HUES48 (cell line): ENCODE measurements at regions not wholly inside any gene's neighbourhood (a gene's known extent, or its start where the extent isn't known, plus 50 kb on each side); places are given as distances from the start of the nearest gene placed in this dataset.

Source experiments
- H3K27ac ChIP-seq: one replicate; pipeline ENCODE4 v1.7.0; 2013; ENCODE audit warnings: low read depth, low read length, inconsistent platforms
- H3K27me3 ChIP-seq: 2 replicates; pipeline ENCODE4 v1.6.1; 2013; ENCODE audit warnings: mild to moderate bottlenecking, low read length; ENCODE audit not compliant: control insufficient read depth, insufficient read depth
- H3K36me3 ChIP-seq: 2 replicates; pipeline ENCODE4 v1.6.1; 2013; ENCODE audit warnings: low read length; ENCODE audit not compliant: control insufficient read depth, insufficient read depth
- H3K4me1 ChIP-seq: 2 replicates; pipeline ENCODE4 v1.6.1; 2013; ENCODE audit warnings: mild to moderate bottlenecking, low read length; ENCODE audit not compliant: control insufficient read depth, insufficient read depth
- H3K4me3 ChIP-seq: 2 replicates; pipeline ENCODE4 v1.5.1; 2013; ENCODE audit warnings: mild to moderate bottlenecking, low read depth, low read length
- H3K9ac ChIP-seq: 2 replicates; pipeline ENCODE4 v1.6.1; 2013; ENCODE audit warnings: mild to moderate bottlenecking, low read depth, low read length, moderate library complexity
- H3K9me3 ChIP-seq: 2 replicates; pipeline ENCODE4 v1.6.1; 2013; ENCODE audit warnings: low read length; ENCODE audit not compliant: control insufficient read depth, insufficient read depth

DNA sequence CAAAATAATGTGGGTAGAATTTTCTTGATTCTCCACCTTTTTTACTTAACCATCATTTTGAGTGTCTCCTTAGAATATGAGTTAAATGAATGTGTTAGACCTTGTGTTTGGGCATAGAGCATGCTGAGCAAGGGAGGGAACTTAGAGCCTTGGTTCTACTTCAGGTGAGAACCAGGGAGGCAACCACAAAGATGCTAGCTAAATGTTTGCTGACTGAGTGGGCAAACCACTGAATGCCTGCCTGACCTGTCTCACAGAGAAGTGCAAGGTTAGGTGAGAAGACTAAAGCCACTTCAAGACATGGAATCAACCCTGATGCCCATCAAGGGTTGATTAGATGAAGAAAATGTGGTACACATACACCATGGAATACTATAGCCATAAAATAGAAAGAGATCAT lies 242.6 kb upstream of the ZNF32 start:
- Histone ChIP-seq H3K9me3 (no peaks in the 10 kb centered on the region), H3K4me3 (no peak overlapping the region), H3K4me1 (no peaks in the 10 kb centered on the region), H3K9ac (no peak overlapping the region), H3K27ac (no peak overlapping the region), H3K36me3 (no peaks in the 10 kb centered on the region), H3K27me3 (no peaks in the 10 kb centered on the region)

DNA sequence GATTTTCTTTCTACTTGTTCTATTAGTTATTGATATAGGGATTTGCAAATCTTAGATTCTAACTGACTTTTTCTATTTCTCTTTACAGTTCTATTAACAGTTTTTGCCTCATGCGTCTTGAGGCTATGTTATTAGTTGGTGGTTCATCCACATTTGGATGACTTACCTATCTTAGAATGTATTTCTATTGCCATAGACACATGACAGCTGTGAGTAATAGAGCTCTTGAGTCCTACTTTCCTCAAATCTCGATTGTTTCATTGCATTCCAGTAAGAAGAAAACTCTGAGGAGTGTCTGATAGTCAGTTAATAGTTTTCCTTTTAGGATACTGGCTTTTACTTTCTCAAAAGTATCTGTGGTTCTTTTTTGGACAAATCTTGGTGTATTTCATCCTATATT lies 241.4 kb upstream of the ZNF32 start:
- no peak overlapping the region for H3K27ac ChIP-seq
- no peak overlapping the region for H3K9ac ChIP-seq
- H3K4me3 ChIP-seq: no peak overlapping the region
- H3K4me1 ChIP-seq: no peaks in the 10 kb centered on the region
- no peaks in the 10 kb centered on the region for H3K36me3 ChIP-seq
- H3K27me3 ChIP-seq: no peaks in the 10 kb centered on the region
- H3K9me3 ChIP-seq: no peaks in the 10 kb centered on the region

DNA sequence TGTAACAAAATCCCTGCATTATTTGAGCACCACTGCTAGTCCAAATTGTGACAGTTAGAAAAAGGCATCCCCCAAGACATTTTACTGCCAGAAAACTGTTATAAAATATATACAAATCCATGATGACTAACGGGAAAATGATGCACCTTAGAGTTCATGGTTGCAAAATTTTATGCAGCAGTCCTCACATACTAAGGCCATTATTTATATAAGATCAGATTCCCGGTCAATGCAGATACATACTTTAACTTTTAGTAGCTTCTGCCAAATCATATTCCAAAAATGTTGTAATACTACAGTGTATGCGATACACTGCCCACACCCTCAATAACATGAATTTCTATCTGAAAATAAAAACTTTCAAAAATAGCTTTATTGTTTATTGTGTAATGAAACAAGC lies 239.9 kb upstream of the ZNF32 start:
- no peaks in the 10 kb centered on the region for H3K9me3 ChIP-seq
- no peaks in the 10 kb centered on the region for H3K27me3 ChIP-seq
- no peaks in the 10 kb centered on the region for H3K4me1 ChIP-seq
- no peaks in the 10 kb centered on the region for H3K36me3 ChIP-seq
- H3K27ac ChIP-seq: no peak overlapping the region
- H3K4me3 ChIP-seq: no peak overlapping the region
- no peak overlapping the region for H3K9ac ChIP-seq

DNA sequence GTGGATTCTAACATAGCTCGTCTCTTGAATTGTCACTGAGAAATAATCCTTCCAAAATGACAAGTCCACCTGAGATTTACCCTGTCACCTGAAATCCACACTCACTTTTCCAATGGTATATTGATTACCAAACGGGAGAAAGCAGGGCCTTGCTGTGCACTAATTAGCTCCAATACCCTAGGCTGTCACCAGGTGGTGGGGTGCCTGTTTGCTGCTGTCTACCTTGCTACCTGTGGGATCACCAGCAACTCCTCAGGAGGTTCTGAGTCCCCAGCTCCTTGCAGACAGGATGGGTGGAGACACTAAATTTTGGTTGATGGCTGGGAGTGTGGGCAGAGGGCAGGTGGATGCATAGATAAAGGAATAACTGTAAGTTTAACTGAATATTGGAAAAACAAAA lies 237.2 kb upstream of the ZNF32 start:
- H3K9ac ChIP-seq: no peak overlapping the region
- H3K27ac ChIP-seq: no peak overlapping the region
- no peak overlapping the region for H3K4me3 ChIP-seq
- H3K4me1 ChIP-seq: no peaks in the 10 kb centered on the region
- H3K9me3 ChIP-seq: no peaks in the 10 kb centered on the region
- H3K36me3 ChIP-seq: no peaks in the 10 kb centered on the region
- H3K27me3 ChIP-seq: no peaks in the 10 kb centered on the region

DNA sequence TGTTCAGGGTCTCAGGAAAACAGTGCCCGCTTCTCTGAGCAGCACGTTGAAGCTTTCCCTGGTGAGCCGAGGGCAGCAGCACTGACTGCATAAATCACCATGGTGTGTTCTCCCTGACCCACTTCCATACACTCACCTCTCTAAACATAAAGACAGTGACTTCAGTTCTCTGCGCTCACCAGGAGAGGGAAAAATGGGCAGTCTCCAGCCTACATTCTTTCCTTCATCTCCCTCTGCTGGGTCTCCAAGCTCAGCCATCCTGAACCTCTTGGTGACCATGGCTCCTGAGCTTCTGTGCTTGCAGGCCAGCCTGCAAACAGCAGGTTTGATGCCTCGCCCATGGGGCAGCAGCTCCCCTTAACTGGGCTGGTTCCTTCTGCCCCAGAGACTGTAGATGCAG lies 236.6 kb upstream of the ZNF32 start:
- no peak overlapping the region for H3K27ac ChIP-seq
- H3K4me1 ChIP-seq: no peaks in the 10 kb centered on the region
- no peaks in the 10 kb centered on the region for H3K9me3 ChIP-seq
- H3K36me3 ChIP-seq: no peaks in the 10 kb centered on the region
- H3K27me3 ChIP-seq: no peaks in the 10 kb centered on the region
- H3K4me3 ChIP-seq: no peak overlapping the region
- H3K9ac ChIP-seq: no peak overlapping the region

DNA sequence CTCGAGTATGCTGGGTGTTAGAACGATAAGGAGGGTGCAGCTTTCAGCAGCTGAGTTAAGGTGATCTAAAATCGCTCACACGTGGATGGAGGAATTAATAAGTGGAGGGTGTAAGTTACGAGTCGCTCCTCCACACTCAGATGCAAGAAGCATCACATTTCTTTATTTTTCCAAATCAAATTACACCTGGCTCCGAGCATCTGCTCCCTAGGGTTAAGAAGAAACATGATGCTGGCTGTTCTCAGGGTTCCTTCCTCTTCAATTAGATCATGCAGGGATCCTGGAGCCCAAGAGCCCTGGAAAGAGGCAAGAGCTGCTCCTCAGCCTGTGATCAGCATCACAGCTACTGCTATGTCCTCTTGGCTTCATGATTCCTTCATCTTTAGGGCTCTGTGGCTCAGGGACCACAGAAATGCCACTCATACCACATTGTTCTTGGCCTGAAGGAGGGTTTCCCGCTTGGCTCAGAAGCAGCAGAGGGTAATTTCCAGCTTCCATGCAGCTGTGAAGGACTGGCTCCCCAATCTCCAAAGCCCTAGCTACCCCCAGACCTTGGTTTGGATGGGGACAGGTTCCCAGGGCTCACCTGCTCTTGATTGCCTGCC lies 235.9 kb upstream of the ZNF32 start:
- H3K27ac ChIP-seq: no peak overlapping the region
- no peaks in the 10 kb centered on the region for H3K27me3 ChIP-seq
- H3K36me3 ChIP-seq: no peaks in the 10 kb centered on the region
- no peak overlapping the region for H3K4me3 ChIP-seq
- no peak overlapping the region for H3K9ac ChIP-seq
- H3K4me1 ChIP-seq: no peaks in the 10 kb centered on the region
- H3K9me3 ChIP-seq: no peaks in the 10 kb centered on the region

DNA sequence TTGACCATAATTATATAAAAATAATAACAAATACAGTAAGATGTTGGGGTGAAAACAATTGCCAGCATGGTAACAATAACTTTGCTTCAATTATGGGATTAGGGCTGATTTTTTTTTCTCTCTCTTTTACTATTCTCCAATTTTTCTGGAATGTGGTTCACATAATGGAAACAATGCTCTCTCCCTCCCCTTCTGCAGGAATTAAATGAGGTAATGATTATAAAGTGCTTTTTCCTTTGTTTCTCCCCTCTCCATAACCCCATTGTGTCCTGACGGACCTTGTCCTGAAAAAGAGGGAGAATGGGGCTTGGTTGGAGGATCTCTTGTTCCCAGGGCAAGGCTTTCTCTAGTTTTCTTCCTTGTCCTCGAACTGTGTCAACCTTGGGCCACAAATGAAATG lies 234.0 kb upstream of the ZNF32 start:
- no peak overlapping the region for H3K27ac ChIP-seq
- no peaks in the 10 kb centered on the region for H3K36me3 ChIP-seq

DNA sequence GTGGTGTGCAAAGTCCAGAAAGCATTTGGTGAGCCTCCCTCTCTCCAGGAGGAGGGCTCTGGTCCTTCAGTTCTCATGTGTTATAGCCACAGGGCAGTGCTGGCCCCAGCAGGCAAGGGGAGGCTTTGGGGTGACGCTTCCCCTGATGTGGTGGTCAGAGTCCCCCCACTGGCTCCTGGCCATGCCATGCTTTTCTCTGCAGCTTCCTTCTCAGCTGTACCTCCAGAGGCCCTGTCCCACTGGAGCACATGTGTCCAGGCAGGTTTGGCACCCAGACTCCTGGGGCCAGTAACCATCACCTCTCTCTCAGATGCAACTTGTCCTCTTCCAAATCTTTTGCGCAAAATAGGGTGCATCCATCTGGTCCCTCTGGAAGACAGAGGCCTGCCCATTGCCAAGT lies 233.0 kb upstream of the ZNF32 start:
- H3K9ac ChIP-seq: no peak overlapping the region
- H3K27ac ChIP-seq: no peak overlapping the region
- H3K9me3 ChIP-seq: no peaks in the 10 kb centered on the region
- no peaks in the 10 kb centered on the region for H3K4me1 ChIP-seq
- H3K27me3 ChIP-seq: no peaks in the 10 kb centered on the region
- H3K4me3 ChIP-seq: no peak overlapping the region
- no peaks in the 10 kb centered on the region for H3K36me3 ChIP-seq

More for the DNA sequence above, 234.0 kb upstream of the ZNF32 start:
- Histone ChIP-seq H3K9me3 (no peaks in the 10 kb centered on the region), H3K4me3 (no peak overlapping the region), H3K27me3 (no peaks in the 10 kb centered on the region), H3K4me1 (no peaks in the 10 kb centered on the region), H3K9ac (no peak overlapping the region)

DNA sequence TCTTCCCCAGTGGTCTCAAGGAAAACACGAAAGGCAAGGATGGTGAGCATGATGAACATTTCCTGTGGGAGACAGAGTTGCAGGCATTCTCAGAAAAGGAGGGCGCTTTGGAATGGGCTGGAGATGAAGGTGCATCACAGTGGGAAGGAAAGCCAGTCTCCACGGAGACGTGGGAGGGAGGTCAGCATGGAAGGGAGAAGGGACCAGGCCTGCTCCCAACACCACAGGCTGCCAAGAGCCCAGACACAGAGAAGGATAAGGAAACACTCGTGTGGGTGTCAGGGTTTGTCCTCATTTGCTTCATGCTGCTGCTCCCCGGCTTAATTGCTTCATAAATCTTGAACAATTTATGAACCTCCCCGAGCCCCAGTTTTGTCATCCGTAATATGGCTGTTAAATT lies 231.5 kb upstream of the ZNF32 start:
- Histone ChIP-seq H3K9me3 (no peaks in the 10 kb centered on the region), H3K27ac (no peak overlapping the region), H3K4me3 (no peak overlapping the region), H3K27me3 (no peaks in the 10 kb centered on the region), H3K4me1 (no peaks in the 10 kb centered on the region), H3K36me3 (no peaks in the 10 kb centered on the region), H3K9ac (no peak overlapping the region)

DNA sequence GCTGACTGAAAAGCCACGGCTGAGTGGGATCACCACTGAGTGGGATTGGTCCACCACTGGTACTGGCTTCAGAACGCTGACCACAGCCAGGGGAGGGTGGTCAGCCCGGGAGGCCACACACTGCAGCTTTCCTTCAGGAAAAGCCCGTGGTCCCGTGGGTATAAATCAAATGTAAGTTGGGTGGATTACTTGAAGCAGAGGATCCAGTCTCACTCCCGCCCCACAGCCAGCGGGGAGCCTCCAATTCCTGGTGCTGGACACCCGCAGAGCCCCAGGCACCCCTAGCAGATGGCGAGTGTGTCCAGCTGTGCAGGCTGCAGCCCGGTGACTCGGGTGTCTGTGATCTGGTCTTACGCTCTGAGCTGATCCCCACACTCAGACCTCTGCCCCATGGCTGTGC lies 231.1 kb upstream of the ZNF32 start:
- no peak overlapping the region for H3K9ac ChIP-seq
- no peak overlapping the region for H3K27ac ChIP-seq
- no peaks in the 10 kb centered on the region for H3K4me1 ChIP-seq
- no peaks in the 10 kb centered on the region for H3K9me3 ChIP-seq
- H3K27me3 ChIP-seq: no peaks in the 10 kb centered on the region
- H3K4me3 ChIP-seq: no peak overlapping the region
- H3K36me3 ChIP-seq: no peaks in the 10 kb centered on the region

DNA sequence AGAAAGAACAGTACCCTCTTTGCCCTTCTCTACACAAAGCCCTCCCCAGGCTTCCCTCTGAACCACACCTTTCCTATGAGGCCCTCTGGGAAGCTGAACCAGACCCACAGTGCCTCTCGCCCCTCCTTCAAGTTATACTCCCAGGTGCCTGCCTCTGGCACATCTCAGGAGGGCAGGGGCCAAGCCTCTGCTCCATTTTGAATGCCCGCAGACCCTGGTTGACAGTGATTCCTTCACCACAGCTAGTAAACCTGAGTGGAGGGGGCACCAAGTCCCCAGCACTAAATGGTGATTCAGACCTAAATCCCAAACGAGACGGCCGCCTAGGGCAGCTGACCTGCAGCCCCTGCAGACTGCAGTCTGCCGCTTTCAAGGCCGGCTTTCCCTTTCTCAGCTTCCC lies 230.5 kb upstream of the ZNF32 start:
- no peaks in the 10 kb centered on the region for H3K4me1 ChIP-seq
- no peak overlapping the region for H3K9ac ChIP-seq
- H3K27me3 ChIP-seq: no peaks in the 10 kb centered on the region
- H3K9me3 ChIP-seq: no peaks in the 10 kb centered on the region
- H3K36me3 ChIP-seq: no peaks in the 10 kb centered on the region
- H3K4me3 ChIP-seq: no peak overlapping the region
- H3K27ac ChIP-seq: no peak overlapping the region

DNA sequence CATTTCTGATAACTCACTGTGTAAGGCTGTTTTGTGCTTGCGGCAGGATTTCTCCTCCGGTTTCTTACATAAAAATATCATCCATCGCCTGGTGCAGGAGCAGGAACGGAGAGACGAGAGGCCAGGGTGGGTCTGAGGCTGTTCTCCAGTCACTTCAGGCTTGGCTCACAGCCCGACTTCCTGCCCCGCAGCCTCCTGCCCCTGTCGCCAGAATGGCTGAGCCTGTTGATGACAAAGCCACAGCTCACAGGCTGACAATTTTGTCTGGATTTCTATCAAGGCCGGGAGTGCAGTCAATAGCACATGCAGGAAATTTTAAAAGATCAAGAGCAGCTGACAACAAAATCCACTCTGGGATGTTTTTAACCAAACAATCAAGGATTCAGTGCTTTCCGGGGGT lies 229.7 kb upstream of the ZNF32 start:
- Histone ChIP-seq H3K4me3 (no peak overlapping the region), H3K4me1 (no peaks in the 10 kb centered on the region), H3K36me3 (no peaks in the 10 kb centered on the region), H3K27ac (no peak overlapping the region), H3K9ac (no peak overlapping the region), H3K27me3 (no peaks in the 10 kb centered on the region), H3K9me3 (no peaks in the 10 kb centered on the region)
